ENCODE measurements at regions not wholly inside any gene's neighbourhood (a gene's known extent, or its start where the extent isn't known, plus 50 kb on each side); places are given as distances from the start of the nearest gene placed in this dataset.

DNA sequence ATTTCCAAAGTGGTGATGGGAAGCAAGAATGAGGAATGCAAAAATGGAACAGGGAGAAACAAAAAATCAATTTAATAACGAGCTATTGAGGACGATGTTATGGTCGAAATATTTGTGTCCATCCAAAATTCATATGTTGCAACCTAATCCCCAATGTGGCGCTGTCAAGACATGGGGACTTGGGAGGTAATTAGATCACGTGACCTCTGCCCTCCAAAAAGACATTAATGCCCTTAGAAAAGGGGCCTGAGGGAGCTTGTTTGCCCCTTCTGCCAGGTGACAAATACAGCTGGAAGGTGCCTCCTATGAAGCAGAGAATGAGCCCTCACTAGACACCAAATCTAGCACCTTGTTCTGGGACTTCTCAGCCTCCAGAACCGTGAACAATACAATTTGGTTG lies 315.2 kb upstream of the CDH9 start:
- no CpG with 5 or more reads among the region's 6 CpGs for WGBS (ENCODE audit: insufficient coverage, insufficient read length)
- no peak for DNase-seq (ENCODE audit: low read depth, low spot score)
- H3K4me1 ChIP-seq (ENCODE audit: control insufficient read depth, insufficient read depth, low read length): no peaks in the 10 kb centered on the region
- H3K27me3 ChIP-seq (ENCODE audit: control insufficient read depth, insufficient read depth, low read length): no peaks in the 10 kb centered on the region
- no peak overlapping the region for H3K27ac ChIP-seq (ENCODE audit: low read length)
- H3K9me3 ChIP-seq (ENCODE audit: control insufficient read depth, insufficient read depth, low read length): no peaks in the 10 kb centered on the region
- no peak overlapping the region for H3K4me3 ChIP-seq (ENCODE audit: low read length)
- no peaks in the 10 kb centered on the region for H3K36me3 ChIP-seq (ENCODE audit: control insufficient read depth, insufficient read depth, low read length)

DNA sequence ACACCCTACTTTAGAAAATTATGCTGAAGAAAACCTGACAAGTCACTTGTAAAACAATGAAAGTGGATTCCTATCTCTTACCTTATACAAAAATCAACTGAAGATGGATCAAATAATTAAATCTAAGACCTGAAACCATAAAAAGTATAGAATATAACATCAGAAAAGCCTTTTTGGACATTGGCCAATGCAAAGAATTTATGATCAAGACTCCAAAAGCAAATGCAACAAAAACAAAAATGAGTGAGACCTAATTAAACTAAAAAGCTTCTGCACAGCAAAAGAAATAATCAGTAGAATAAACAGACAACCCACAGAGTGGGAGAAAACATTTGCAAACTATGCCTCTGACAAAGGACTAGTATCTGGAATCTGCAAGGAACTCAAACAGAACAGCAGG lies 303.0 kb upstream of the CDH9 start:
- H3K36me3 ChIP-seq (ENCODE audit: control insufficient read depth, insufficient read depth, low read length): no peaks in the 10 kb centered on the region

DNA sequence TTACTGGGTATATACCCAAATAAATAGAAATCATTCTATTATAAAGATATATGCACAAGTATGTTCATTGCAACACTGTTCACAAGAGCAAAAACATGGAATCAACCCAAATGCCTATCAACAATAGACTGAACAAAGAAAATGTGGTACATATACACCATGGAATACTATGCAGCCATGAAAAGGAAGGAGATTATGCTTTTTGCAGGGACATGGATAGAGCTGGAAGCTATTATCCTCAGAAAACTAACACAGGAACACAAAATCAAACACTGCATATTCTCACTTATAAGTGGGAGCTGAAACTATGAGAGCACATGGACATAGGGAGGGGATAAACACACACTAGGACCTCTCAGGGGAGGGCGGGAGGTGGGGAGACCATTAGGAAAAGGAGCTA lies 298.4 kb upstream of the CDH9 start:
- Histone ChIP-seq H3K4me1 (ENCODE audit: control insufficient read depth, insufficient read depth, low read length) (no peaks in the 10 kb centered on the region), H3K27me3 (ENCODE audit: control insufficient read depth, insufficient read depth, low read length) (no peaks in the 10 kb centered on the region), H3K36me3 (ENCODE audit: control insufficient read depth, insufficient read depth, low read length) (no peaks in the 10 kb centered on the region), H3K27ac (ENCODE audit: low read length) (no peak overlapping the region), H3K9me3 (ENCODE audit: control insufficient read depth, insufficient read depth, low read length) (no peaks in the 10 kb centered on the region), H3K4me3 (ENCODE audit: low read length) (no peak overlapping the region)
- no peak for DNase-seq (ENCODE audit: low read depth, low spot score)
- WGBS (ENCODE audit: insufficient coverage, insufficient read length): no CpG with 5 or more reads among the region's 1 CpG

More for the DNA sequence above, 303.0 kb upstream of the CDH9 start:
- no peak overlapping the region for H3K4me3 ChIP-seq (ENCODE audit: low read length)
- DNase-seq (ENCODE audit: low read depth, low spot score): no peak
- no peaks in the 10 kb centered on the region for H3K4me1 ChIP-seq (ENCODE audit: control insufficient read depth, insufficient read depth, low read length)
- H3K9me3 ChIP-seq (ENCODE audit: control insufficient read depth, insufficient read depth, low read length): no peaks in the 10 kb centered on the region
- no peaks in the 10 kb centered on the region for H3K27me3 ChIP-seq (ENCODE audit: control insufficient read depth, insufficient read depth, low read length)
- H3K27ac ChIP-seq (ENCODE audit: low read length): no peak overlapping the region

DNA sequence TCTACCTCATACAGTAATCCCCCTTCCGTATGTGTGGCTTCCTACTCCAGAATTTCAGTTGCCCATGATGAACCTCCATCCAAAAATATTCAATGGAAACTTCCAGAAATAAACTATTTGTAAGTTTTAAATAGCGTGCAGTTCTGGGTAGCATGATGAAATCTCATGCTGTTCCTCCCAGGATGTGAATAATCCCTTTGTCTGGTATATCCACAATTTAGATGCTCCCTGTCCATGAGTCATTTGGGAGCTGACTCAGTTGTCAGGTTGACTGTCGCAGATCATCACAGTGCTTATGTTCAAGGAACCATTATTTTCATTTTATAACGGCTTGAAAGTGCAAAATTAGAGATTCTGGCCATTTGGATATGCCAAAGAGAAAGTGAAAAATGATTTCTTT lies 290.1 kb upstream of the CDH9 start:
- no peaks in the 10 kb centered on the region for H3K9me3 ChIP-seq (ENCODE audit: control insufficient read depth, insufficient read depth, low read length)
- H3K4me1 ChIP-seq (ENCODE audit: control insufficient read depth, insufficient read depth, low read length): no peaks in the 10 kb centered on the region
- H3K27me3 ChIP-seq (ENCODE audit: control insufficient read depth, insufficient read depth, low read length): no peaks in the 10 kb centered on the region
- no peak overlapping the region for H3K4me3 ChIP-seq (ENCODE audit: low read length)
- H3K27ac ChIP-seq (ENCODE audit: low read length): no peak overlapping the region
- no peak for DNase-seq (ENCODE audit: low read depth, low spot score)
- H3K36me3 ChIP-seq (ENCODE audit: control insufficient read depth, insufficient read depth, low read length): no peaks in the 10 kb centered on the region
- WGBS (ENCODE audit: insufficient coverage, insufficient read length): no CpG with 5 or more reads among the region's 4 CpGs

DNA sequence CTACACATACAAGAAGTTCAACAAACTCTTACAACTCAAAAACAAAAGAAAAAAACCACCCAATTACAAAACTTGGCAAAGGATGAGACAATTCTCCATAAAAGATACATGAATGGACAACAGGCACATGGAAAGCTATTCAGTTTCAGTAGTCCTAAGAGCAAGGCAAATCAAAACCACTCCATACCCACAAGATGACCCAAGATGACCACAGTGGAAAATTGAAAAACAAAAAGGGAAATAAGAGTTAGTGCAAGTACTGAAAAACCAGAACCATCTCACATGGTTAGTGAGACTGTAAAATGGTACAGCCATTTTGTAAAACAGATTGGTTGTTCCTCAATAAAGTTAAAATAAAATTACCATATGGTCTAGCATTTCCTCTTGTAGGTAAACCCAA lies 287.1 kb upstream of the CDH9 start:
- Histone ChIP-seq H3K9me3 (ENCODE audit: control insufficient read depth, insufficient read depth, low read length) (no peaks in the 10 kb centered on the region), H3K4me3 (ENCODE audit: low read length) (no peak overlapping the region), H3K27ac (ENCODE audit: low read length) (no peak overlapping the region), H3K27me3 (ENCODE audit: control insufficient read depth, insufficient read depth, low read length) (no peaks in the 10 kb centered on the region), H3K4me1 (ENCODE audit: control insufficient read depth, insufficient read depth, low read length) (no peaks in the 10 kb centered on the region), H3K36me3 (ENCODE audit: control insufficient read depth, insufficient read depth, low read length) (no peaks in the 10 kb centered on the region)
- DNase-seq (ENCODE audit: low read depth, low spot score): no peak

DNA sequence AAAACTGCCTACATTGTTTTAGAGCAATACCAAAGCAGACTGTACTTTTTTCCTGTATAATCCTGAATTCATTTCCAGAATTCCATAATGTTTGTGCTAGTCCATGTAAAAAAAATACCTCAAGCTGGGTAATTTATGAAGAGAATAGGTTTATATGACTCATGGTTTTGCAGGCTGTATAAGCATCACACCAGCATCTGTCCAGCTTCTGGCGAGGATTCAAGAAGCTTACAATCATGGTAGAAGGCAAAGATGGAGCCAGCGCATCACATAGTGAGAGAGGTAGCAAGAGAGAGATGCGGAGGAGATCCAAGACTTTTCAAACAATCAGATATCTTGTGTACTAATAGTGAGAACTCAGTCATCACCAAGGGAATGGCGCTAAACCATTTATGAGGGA lies 280.3 kb upstream of the CDH9 start:
- Histone ChIP-seq H3K36me3 (ENCODE audit: control insufficient read depth, insufficient read depth, low read length) (no peaks in the 10 kb centered on the region), H3K9me3 (ENCODE audit: control insufficient read depth, insufficient read depth, low read length) (no peaks in the 10 kb centered on the region), H3K4me3 (ENCODE audit: low read length) (no peak overlapping the region), H3K27me3 (ENCODE audit: control insufficient read depth, insufficient read depth, low read length) (no peaks in the 10 kb centered on the region), H3K27ac (ENCODE audit: low read length) (no peak overlapping the region), H3K4me1 (ENCODE audit: control insufficient read depth, insufficient read depth, low read length) (no peaks in the 10 kb centered on the region)
- DNase-seq (ENCODE audit: low read depth, low spot score): no peak
- WGBS (ENCODE audit: insufficient coverage, insufficient read length): no CpG with 5 or more reads among the region's 4 CpGs

DNA sequence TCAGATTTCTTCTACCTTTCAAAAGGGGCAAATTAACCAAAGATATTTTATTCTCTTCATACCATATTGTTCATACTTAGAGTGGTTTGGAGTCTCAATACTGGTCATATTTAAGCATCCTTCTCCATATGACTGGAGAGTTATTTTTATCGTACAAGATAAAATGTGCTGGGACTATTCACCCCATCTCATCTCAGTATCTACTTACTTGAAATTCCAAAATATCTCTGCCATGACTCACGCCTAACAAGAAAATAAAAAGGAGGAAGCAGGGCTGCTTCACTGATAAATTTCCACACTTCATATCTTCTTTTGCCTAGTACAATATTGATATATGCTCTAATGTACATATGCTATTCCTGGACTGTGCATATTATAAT lies 277.9 kb upstream of the CDH9 start:
- Histone ChIP-seq H3K4me1 (ENCODE audit: control insufficient read depth, insufficient read depth, low read length) (peaks cover 1% of the 10 kb centered on the region; the same call in 1 of the 2 replicates), H3K4me3 (ENCODE audit: low read length) (no peak overlapping the region), H3K9me3 (ENCODE audit: control insufficient read depth, insufficient read depth, low read length) (no peaks in the 10 kb centered on the region), H3K36me3 (ENCODE audit: control insufficient read depth, insufficient read depth, low read length) (no peaks in the 10 kb centered on the region), H3K27ac (ENCODE audit: low read length) (no peak overlapping the region), H3K27me3 (ENCODE audit: control insufficient read depth, insufficient read depth, low read length) (no peaks in the 10 kb centered on the region)
- WGBS (ENCODE audit: insufficient coverage, insufficient read length): no CpG with 5 or more reads among the region's 2 CpGs
- no peak for DNase-seq (ENCODE audit: low read depth, low spot score)

DNA sequence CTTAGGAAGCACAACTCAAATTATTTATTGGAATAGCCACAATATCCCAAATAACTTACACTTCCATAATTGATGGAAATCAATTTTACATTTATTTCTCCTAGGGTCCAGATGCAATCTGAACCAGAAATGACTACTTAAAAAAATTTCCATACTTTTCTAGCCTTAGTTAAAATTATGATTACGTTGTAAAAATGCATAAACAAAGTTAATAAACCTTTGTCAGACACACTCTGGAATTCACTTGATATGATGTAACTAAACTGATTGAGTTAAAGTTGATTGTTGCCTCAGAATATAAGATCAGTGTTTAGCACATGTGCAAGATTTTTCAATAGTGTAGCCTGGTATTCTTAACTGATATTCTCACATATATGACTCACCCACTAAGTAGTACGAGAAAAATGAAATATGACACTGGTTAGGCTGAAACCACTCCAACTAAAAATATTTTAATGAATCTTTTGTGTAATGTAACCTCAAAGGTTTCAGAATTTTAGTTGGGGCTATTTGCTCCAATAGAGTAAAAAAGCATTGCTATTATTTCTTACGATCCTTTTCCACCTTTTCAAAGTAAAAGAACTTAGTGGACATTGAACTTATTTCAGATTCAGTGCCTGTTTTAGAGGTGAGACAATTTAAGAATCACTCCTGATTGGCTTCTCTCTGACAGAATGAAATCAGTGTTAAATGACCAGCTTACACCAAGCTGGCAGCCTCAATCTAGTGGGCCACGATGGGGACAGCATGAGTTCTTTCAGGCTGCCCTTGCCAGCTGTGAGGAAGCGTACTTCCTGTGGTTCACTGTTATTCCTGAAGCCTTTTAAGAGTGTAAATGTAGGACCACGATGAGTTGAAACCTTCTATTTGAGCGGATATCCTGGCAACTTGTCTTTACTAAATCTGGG lies 277.2 kb upstream of the CDH9 start:
- no peaks in the 10 kb centered on the region for H3K9me3 ChIP-seq (ENCODE audit: control insufficient read depth, insufficient read depth, low read length)
- peaks cover 1% of the 10 kb centered on the region; the same call in 1 of the 2 replicates for H3K4me1 ChIP-seq (ENCODE audit: control insufficient read depth, insufficient read depth, low read length)
- peak; percentile 25 for DNase-seq (ENCODE audit: low read depth, low spot score)
- H3K4me3 ChIP-seq (ENCODE audit: low read length): no peak overlapping the region
- H3K36me3 ChIP-seq (ENCODE audit: control insufficient read depth, insufficient read depth, low read length): no peaks in the 10 kb centered on the region
- no CpG with 5 or more reads among the region's 7 CpGs for WGBS (ENCODE audit: insufficient coverage, insufficient read length)
- H3K27ac ChIP-seq (ENCODE audit: low read length): no peak overlapping the region
- no peaks in the 10 kb centered on the region for H3K27me3 ChIP-seq (ENCODE audit: control insufficient read depth, insufficient read depth, low read length)

DNA sequence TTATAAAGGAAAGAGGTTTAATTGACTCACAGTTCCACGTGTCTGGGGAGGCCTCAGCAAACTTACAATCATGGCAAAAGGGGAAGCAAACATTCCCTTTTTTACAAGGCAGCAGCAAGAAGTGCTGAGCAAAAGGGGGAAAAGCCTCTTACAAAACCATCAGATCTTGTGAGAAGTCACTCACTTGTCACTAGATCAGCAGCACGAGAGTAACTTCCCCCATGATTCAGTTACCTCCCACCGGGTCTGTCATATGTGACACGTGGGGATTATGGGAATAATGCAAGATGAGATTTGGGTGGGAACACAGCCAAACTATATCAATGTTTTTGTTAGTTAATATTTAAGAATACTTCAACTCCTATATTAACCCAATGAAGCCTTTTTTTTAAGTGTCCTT lies 275.2 kb upstream of the CDH9 start:
- peaks cover 1% of the 10 kb centered on the region; the same call in 1 of the 2 replicates for H3K4me1 ChIP-seq (ENCODE audit: control insufficient read depth, insufficient read depth, low read length)
- H3K27me3 ChIP-seq (ENCODE audit: control insufficient read depth, insufficient read depth, low read length): no peaks in the 10 kb centered on the region
- H3K36me3 ChIP-seq (ENCODE audit: control insufficient read depth, insufficient read depth, low read length): no peaks in the 10 kb centered on the region
- WGBS (ENCODE audit: insufficient coverage, insufficient read length): no CpG with 5 or more reads among the region's 4 CpGs
- no peak for DNase-seq (ENCODE audit: low read depth, low spot score)
- H3K27ac ChIP-seq (ENCODE audit: low read length): no peak overlapping the region
- H3K4me3 ChIP-seq (ENCODE audit: low read length): no peak overlapping the region
- H3K9me3 ChIP-seq (ENCODE audit: control insufficient read depth, insufficient read depth, low read length): no peaks in the 10 kb centered on the region

DNA sequence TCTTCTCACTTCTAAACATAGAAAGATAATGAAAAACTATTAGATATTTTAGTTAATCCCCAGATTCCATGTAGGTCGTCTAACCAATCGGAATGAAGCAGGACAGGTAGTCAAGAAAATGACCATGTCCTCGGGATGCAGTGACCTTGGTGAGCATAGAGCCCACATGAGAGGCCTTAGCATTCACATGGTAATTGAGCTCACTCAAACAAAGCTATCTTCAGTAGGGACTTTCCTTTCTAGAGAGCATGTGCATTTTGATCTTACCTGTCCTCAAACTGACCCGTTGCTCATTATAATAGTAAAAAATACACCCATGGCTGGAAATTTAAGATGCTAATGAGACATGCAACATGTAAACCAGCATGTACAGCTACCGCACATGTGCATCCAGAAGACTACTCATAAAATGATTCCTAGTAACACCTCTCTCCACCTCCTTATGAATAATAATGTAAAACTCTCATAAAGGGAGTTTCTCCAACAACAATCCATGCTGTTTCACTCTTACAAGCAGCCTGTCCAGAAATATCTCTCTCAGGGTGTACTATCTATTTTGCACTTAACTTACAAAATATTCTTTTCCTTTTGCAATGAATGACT lies 274.0 kb upstream of the CDH9 start:
- Histone ChIP-seq H3K36me3 (ENCODE audit: control insufficient read depth, insufficient read depth, low read length) (no peaks in the 10 kb centered on the region), H3K4me3 (ENCODE audit: low read length) (no peak overlapping the region), H3K4me1 (ENCODE audit: control insufficient read depth, insufficient read depth, low read length) (peaks cover 1% of the 10 kb centered on the region; the same call in 1 of the 2 replicates), H3K27me3 (ENCODE audit: control insufficient read depth, insufficient read depth, low read length) (no peaks in the 10 kb centered on the region), H3K27ac (ENCODE audit: low read length) (no peak overlapping the region), H3K9me3 (ENCODE audit: control insufficient read depth, insufficient read depth, low read length) (no peaks in the 10 kb centered on the region)
- WGBS (ENCODE audit: insufficient coverage, insufficient read length): no CpG with 5 or more reads among the region's 5 CpGs
- DNase-seq (ENCODE audit: low read depth, low spot score): no peak

DNA sequence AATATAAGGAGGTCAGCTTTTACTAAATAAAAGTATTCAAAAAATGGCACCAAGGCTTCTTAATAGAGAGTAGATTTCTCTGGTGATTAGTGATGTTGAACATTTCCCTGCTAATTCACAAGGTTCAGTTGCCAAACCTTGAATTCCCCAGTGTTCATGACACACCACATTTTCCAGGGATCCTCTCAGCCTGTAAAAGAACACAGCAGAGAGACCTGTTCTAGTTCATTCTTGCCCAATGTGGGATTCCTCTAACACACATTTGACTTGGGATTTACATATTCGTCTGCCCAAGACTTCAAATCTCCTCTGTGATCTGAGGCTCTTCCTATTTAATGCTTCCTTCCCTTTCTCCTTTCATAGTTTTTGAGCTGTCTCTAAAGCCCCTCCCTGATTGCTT lies 273.2 kb upstream of the CDH9 start:
- WGBS (ENCODE audit: insufficient coverage, insufficient read length): no CpG with 5 or more reads among the region's 1 CpG
- peaks cover 1% of the 10 kb centered on the region; the same call in 1 of the 2 replicates for H3K4me1 ChIP-seq (ENCODE audit: control insufficient read depth, insufficient read depth, low read length)
- H3K36me3 ChIP-seq (ENCODE audit: control insufficient read depth, insufficient read depth, low read length): no peaks in the 10 kb centered on the region
- no peak overlapping the region for H3K4me3 ChIP-seq (ENCODE audit: low read length)
- no peaks in the 10 kb centered on the region for H3K9me3 ChIP-seq (ENCODE audit: control insufficient read depth, insufficient read depth, low read length)
- DNase-seq (ENCODE audit: low read depth, low spot score): no peak
- no peaks in the 10 kb centered on the region for H3K27me3 ChIP-seq (ENCODE audit: control insufficient read depth, insufficient read depth, low read length)
- no peak overlapping the region for H3K27ac ChIP-seq (ENCODE audit: low read length)

Data from iPS DF 6.9 (cell line).